ENCODE measurements at regions not wholly inside any gene's neighbourhood (a gene's known extent, or its start where the extent isn't known, plus 50 kb on each side); places are given as distances from the start of the nearest gene placed in this dataset.
"Not testable (repeated sequence)": the region's sequence is repeated elsewhere in the genome, so short reads cannot be mapped to it uniquely, and the experiment has no call there.

GRCh38 chr1:120657804-120658203 lies 65.9 kb upstream of the NBPF26 start:
- not testable (repeated sequence) for DNase-seq (ENCODE audit: low read depth in 1 of 2, low spot score in 1 of 2)

- DNase-seq (ENCODE audit: low read depth in 1 of 2, low spot score in 1 of 2): not testable (repeated sequence)
These were observed 65.1 kb upstream of the NBPF26 start for GRCh38 chr1:120658622-120659021.

- DNase-seq (ENCODE audit: low read depth in 1 of 2, low spot score in 1 of 2): not testable (repeated sequence)
These were observed 64.6 kb upstream of the NBPF26 start for GRCh38 chr1:120659133-120659532.

GRCh38 chr1:120664376-120665249 lies 59.1 kb upstream of the NBPF26 start:
- not testable (repeated sequence) for DNase-seq (ENCODE audit: low read depth in 1 of 2, low spot score in 1 of 2)

GRCh38 chr1:120665250-120665577 lies 58.5 kb upstream of the NBPF26 start:
- DNase-seq (ENCODE audit: low read depth in 1 of 2, low spot score in 1 of 2): not testable (repeated sequence)

GRCh38 chr1:120668187-120668586 lies 55.6 kb upstream of the NBPF26 start:
- DNase-seq (ENCODE audit: low read depth in 1 of 2, low spot score in 1 of 2): not testable (repeated sequence)

Measured in stimulated activated CD4-positive, alpha-beta T cell treated with anti-CD3 and anti-CD28 coated beads, Interleukin-15, amount 100 ng/mL, for 1 hour (primary cell).